ENCODE measurements at regions not wholly inside any gene's neighbourhood (a gene's known extent, or its start where the extent isn't known, plus 50 kb on each side); places are given as distances from the start of the nearest gene placed in this dataset.

DNA sequence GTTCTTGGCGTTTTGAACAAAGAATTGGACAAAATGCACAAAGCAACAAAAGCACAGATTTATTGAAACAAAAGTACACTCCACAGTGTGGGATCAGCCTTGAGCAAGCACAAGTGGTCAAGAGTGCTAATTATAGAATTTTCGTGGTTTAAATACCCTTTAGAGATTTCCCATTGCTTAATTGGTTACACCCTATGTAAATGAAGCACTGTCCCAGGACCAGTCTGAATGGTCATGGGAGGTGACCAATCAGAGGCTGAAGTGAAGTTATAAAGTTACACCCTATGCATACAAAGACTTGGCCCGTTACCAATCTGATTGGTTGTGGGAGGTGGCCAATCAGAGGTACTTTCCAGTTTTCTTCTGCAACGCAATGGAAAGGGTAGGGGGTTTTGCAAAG is 223.6 kb downstream of the CENPF start:
- FAIRE-seq (no peak), DNase-seq (ENCODE audit: insufficient read length) (no peak)
- TF ChIP-seq POLR2AphosphoS5 (IDR thresholded peaks at IDR 0.05; ENCODE audit: low read depth, low read length) (no peak), POLR2A (IDR thresholded peaks at IDR 0.05; ENCODE audit: low read depth, low read length) (no peak), TAF1 (IDR thresholded peaks at IDR 0.05; ENCODE audit: borderline replicate concordance, low read depth, low read length) (no peak)

DNA sequence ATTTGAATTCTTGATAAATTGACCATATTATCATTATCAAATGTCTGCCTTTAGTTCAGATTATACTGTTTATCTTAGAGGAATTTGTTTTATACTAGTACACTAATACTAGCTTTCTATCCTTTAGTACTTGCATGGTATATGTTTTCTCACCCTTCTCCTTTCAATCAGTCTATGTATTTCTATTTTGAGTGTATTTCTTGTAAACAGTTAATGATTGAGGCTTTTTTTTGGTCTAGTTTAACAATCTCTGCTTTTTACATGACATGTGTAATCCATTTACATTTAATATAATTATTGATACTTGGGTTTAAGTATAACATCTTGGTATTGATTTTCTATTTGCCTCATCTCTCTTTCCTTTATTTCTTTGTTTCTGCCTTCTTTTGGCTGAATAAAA is 224.9 kb downstream of the CENPF start:
- no peak for DNase-seq (ENCODE audit: insufficient read length)
- FAIRE-seq, result no peak
- TF ChIP-seq TAF1 (IDR thresholded peaks at IDR 0.05; ENCODE audit: borderline replicate concordance, low read depth, low read length), result no peak
- TF ChIP-seq POLR2AphosphoS5 (IDR thresholded peaks at IDR 0.05; ENCODE audit: low read depth, low read length), result no peak
- TF ChIP-seq POLR2A (IDR thresholded peaks at IDR 0.05; ENCODE audit: low read depth, low read length), result no peak

DNA sequence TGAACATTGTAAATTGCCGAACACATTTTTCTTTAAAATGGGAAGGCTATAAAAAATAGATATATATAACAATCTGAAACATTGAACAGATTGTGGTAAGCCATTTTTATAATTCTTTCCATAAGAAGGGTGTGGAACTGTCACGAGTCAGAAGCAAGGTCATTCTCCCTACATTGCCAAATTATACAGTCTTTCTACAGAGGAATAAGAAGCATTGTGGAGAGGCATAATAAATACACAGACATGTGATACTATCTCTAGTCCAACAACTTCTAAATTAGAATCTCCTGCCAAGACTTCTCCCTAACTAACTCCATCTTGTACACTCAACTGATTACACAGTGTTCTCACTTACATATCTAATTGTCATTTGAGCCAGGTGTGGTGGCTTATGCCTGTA is 227.9 kb downstream of the CENPF start:
- DNase-seq (ENCODE audit: insufficient read length), result no peak
- FAIRE-seq, result no peak
- TF ChIP-seq TAF1 (IDR thresholded peaks at IDR 0.05; ENCODE audit: borderline replicate concordance, low read depth, low read length) (no peak), POLR2A (IDR thresholded peaks at IDR 0.05; ENCODE audit: low read depth, low read length) (no peak), POLR2AphosphoS5 (IDR thresholded peaks at IDR 0.05; ENCODE audit: low read depth, low read length) (no peak)

DNA sequence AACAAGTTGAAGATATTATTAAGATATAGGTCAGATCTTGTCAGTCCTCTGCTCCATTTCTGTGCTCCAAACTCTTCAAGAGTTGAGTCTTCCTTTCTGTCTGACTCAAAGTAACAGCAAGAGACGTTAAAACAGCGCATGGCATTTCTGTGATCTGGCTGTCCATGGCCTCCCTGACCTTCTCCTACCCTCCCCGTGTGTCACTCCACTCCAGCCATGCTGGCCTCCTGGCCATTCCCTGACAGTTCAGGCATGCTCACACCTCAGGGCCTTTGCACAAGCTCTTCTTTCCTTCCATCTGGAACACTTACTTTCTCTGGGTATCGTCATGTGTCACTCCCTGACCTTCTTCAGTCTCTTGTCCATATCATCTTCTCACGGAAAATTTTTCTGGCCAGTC is 229.0 kb downstream of the CENPF start:
- FAIRE-seq (no peak), DNase-seq (ENCODE audit: insufficient read length) (no peak)
- TF ChIP-seq POLR2AphosphoS5 (IDR thresholded peaks at IDR 0.05; ENCODE audit: low read depth, low read length) (no peak), POLR2A (IDR thresholded peaks at IDR 0.05; ENCODE audit: low read depth, low read length) (no peak), TAF1 (IDR thresholded peaks at IDR 0.05; ENCODE audit: borderline replicate concordance, low read depth, low read length) (no peak)

DNA sequence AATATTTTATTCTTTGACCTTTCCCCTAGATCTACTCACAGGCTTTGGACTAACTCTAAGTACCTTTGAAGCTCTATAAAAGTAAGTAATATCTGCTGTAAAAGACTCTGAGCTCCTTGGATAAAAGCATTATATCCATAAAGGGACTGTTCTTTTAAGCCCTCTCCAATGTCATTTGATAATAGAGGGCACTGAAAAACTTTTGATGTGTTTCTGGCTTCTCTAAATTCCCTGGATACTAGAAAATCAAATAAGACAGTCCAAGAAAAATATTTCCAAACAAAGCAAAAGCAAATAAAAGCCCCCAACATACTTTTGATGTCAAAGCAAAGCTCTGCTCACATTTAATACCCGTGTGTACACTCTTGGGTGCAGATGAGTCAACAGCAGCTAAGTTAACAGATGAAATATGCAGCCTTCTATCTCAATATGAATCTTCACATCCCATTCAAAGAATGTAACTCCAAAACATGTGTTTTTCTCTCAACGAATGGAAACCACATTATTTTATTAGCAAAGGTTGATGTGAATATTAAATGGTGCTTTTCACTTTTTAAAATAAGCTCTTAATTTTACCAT is 230.3 kb downstream of the CENPF start:
- TF ChIP-seq TAF1 (IDR thresholded peaks at IDR 0.05; ENCODE audit: borderline replicate concordance, low read depth, low read length) (no peak), POLR2AphosphoS5 (IDR thresholded peaks at IDR 0.05; ENCODE audit: low read depth, low read length) (no peak)
- DNase-seq (ENCODE audit: insufficient read length), result no peak
- FAIRE-seq, result no peak

DNA sequence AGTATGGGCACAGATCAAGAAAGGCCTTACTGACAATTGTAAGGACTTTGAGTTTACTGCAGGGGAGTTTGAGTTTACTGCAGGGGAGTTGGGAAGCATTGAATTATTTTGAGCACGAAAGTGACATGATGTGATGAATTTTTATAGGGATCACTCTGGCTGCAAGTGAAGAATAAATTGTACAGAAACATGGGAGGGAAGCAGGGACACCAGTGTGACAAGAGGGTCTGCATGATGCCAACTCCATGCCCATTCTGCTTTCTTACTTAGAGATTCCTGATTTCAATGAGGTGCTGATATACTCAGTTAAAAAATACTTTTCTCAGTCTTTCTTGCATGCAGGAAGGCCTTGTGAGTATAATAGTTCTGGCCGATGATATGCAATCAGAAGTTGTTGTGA is 234.4 kb downstream of the CENPF start:
- DNase-seq (ENCODE audit: insufficient read length) (no peak), FAIRE-seq (no peak)
- no peak for TF ChIP-seq TAF1 (IDR thresholded peaks at IDR 0.05; ENCODE audit: borderline replicate concordance, low read depth, low read length)
- TF ChIP-seq POLR2AphosphoS5 (IDR thresholded peaks at IDR 0.05; ENCODE audit: low read depth, low read length), result no peak
- no peak for TF ChIP-seq POLR2A (IDR thresholded peaks at IDR 0.05; ENCODE audit: low read depth, low read length)

DNA sequence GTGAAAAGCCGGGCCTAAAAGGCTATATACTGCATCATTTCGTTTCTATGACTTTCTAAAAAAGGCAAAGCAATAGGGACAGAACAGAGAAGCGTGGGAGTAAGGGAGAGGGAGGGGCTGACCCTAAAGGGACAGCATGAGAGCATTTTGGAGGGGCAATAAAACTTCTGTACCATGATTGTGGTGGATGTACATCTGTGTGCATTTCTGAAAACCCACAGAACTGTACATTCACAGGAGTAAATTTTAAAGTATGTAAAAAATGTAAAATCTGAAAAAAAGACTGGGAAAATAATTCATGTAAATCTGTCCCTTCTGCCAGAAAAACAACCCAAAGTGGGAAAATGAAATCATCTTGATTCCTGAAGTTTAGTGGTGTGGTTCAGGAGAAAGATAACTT is 235.4 kb downstream of the CENPF start:
- DNase-seq (ENCODE audit: insufficient read length), result no peak
- no peak for FAIRE-seq
- TF ChIP-seq POLR2AphosphoS5 (IDR thresholded peaks at IDR 0.05; ENCODE audit: low read depth, low read length) (no peak), TAF1 (IDR thresholded peaks at IDR 0.05; ENCODE audit: borderline replicate concordance, low read depth, low read length) (no peak), POLR2A (IDR thresholded peaks at IDR 0.05; ENCODE audit: low read depth, low read length) (no peak)

DNA sequence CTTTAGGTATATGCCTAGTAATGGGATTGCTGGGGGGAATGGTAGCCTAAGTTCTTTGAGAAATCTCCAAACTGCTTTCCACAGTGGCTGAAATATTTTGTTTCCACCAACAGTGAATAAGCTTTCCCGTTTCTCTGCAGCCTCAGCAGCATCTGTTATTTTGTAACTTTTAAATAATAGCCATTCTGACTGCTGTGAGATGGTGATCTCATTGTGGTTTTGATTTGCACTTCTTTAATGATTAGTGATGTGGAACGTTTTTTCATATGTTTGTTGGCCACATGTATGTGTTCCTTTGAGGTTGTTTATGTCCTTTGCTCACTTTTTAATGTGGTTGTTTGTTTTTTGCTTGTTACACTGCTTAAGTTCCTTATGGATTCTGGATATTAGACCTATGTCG is 237.4 kb downstream of the CENPF start:
- FAIRE-seq (no peak), DNase-seq (ENCODE audit: insufficient read length) (no peak)
- TF ChIP-seq TAF1 (IDR thresholded peaks at IDR 0.05; ENCODE audit: borderline replicate concordance, low read depth, low read length) (no peak), POLR2AphosphoS5 (IDR thresholded peaks at IDR 0.05; ENCODE audit: low read depth, low read length) (no peak), POLR2A (IDR thresholded peaks at IDR 0.05; ENCODE audit: low read depth, low read length) (no peak)

DNA sequence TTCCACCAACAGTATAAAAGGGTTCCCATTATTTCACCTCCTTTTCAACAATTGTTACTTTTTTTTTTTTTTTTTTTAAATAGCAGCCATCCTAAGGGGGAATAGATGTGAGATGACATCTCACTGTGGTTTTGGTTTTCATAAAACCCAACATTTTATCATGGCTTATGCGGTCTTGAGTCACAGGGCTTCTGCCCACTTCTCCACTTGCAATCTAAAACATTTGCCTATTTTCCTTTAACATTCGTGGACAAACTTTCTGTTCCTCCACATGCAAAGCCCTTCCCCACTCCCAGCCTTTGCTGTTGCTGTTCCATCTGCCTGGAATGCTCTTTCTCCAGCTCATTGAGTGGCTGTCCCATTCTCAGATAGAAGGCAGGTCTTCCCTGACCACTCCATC is 239.7 kb upstream of the KCNK2 start:
- FAIRE-seq, result no peak
- DNase-seq (ENCODE audit: insufficient read length), result no peak
- TF ChIP-seq POLR2A (IDR thresholded peaks at IDR 0.05; ENCODE audit: low read depth, low read length), result no peak
- TF ChIP-seq TAF1 (IDR thresholded peaks at IDR 0.05; ENCODE audit: borderline replicate concordance, low read depth, low read length), result no peak
- TF ChIP-seq POLR2AphosphoS5 (IDR thresholded peaks at IDR 0.05; ENCODE audit: low read depth, low read length), result no peak

DNA sequence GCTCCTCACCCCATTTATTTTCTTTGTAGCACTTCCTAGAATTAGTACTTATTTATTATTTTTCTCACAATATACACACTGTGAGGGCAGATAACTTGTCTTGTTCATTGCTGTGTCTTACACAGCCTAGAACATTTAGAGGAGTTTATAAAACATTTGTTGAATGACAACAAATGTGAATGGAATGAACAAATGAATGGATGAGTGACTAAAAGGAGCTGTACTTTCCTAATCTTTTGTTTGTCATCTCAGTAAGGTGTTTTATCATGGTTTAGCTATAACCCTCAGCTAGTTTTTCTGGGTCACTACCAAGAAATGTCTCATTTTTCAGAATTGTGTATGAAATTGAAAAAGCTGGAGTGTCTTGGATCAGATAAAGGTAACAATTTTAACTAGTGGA is 239.3 kb upstream of the KCNK2 start:
- FAIRE-seq (no peak), DNase-seq (ENCODE audit: insufficient read length) (no peak)
- TF ChIP-seq TAF1 (IDR thresholded peaks at IDR 0.05; ENCODE audit: borderline replicate concordance, low read depth, low read length) (no peak), POLR2AphosphoS5 (IDR thresholded peaks at IDR 0.05; ENCODE audit: low read depth, low read length) (no peak), POLR2A (IDR thresholded peaks at IDR 0.05; ENCODE audit: low read depth, low read length) (no peak)

DNA sequence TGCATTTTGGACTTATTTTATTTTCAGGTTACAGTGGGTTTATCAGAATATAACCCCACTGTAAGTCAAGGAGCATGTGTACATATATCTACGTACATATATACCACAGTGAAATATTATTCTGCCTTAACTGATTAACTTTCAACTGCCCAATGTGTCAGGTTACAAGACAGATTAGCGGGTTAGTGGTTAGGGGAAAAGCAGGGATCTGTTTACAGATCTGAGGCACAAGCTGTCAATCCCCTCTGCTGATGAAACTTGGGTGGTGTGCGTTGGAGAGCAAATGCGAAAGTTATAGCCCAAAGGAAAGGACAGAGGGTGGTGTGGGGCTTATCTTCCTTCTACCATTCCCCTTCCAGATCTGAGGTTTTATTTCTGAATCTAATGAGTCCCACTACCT is 238.2 kb upstream of the KCNK2 start:
- FAIRE-seq, result no peak
- no peak for DNase-seq (ENCODE audit: insufficient read length)
- TF ChIP-seq POLR2A (IDR thresholded peaks at IDR 0.05; ENCODE audit: low read depth, low read length) (no peak), POLR2AphosphoS5 (IDR thresholded peaks at IDR 0.05; ENCODE audit: low read depth, low read length) (no peak), TAF1 (IDR thresholded peaks at IDR 0.05; ENCODE audit: borderline replicate concordance, low read depth, low read length) (no peak)

DNA sequence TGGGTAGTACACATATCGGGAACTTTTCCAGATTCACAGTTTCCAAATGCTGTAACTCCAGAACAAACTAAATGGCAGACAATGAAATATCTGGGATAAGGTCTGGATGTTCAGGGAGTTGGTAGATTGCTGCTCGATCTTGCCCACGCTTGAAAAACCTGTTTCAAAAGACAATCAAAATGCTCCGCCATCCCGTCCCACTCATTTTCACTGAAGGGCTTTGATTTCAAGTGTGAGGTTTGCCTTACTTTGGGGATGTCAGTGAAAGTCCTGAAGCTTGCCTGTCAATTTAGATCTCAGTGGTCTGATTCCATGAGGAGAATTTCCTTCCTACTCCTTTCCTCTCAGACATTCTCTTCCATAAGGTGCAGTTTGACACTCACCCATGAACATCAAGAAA is 236.3 kb upstream of the KCNK2 start:
- DNase-seq (ENCODE audit: insufficient read length), result no peak
- TF ChIP-seq POLR2A (IDR thresholded peaks at IDR 0.05; ENCODE audit: low read depth, low read length) (no peak), POLR2AphosphoS5 (IDR thresholded peaks at IDR 0.05; ENCODE audit: low read depth, low read length) (no peak), TAF1 (IDR thresholded peaks at IDR 0.05; ENCODE audit: borderline replicate concordance, low read depth, low read length) (no peak)
- no peak for FAIRE-seq
